GM12878 (cell line): ENCODE measurements at regions not wholly inside any gene's neighbourhood (a gene's known extent, or its start where the extent isn't known, plus 50 kb on each side); places are given as distances from the start of the nearest gene placed in this dataset.

Source experiments
- BACH1 ChIP-seq: fragments of 450-650 bp; IDR thresholded peaks from 2 replicates; pipeline ENCODE4 v1.6.1; 2017; ENCODE audit warnings: mild to moderate bottlenecking, borderline replicate concordance
- MAX ChIP-seq: IDR thresholded peaks from 2 replicates; pipeline ENCODE4 v1.6.1; 2012; ENCODE audit warnings: low read depth, low read length, improper control_type of control experiment
- REST ChIP-seq: IDR thresholded peaks from 2 replicates; pipeline ENCODE4 v1.6.1; 2012; ENCODE audit warnings: mild to moderate bottlenecking, low read depth, low read length
- SREBF2 ChIP-seq: IDR thresholded peaks from 2 replicates; pipeline ENCODE4 v1.6.1; 2012; ENCODE audit warnings: mild to moderate bottlenecking, low read length

- no peak for TF ChIP-seq BACH1
- TF ChIP-seq REST, result no peak
- no peak for TF ChIP-seq MAX
- TF ChIP-seq SREBF2, result no peak
Observed at GRCh38 chr6:23590498-23591126, 535.4 kb upstream of the NRSN1 start.
